ENCODE measurements at regions not wholly inside any gene's neighbourhood (a gene's known extent, or its start where the extent isn't known, plus 50 kb on each side); places are given as distances from the start of the nearest gene placed in this dataset.
"Not testable (repeated sequence)": the region's sequence is repeated elsewhere in the genome, so short reads cannot be mapped to it uniquely, and the experiment has no call there.

- no peak for TF ChIP-seq CTCF (IDR thresholded peaks at IDR 0.05; ENCODE audit: insufficient read depth, low read depth, low read length)
- H3K4me3 ChIP-seq (ENCODE audit: low read depth, low read length) = no peak overlapping the region
- no peak for DNase-seq (ENCODE audit: low read depth)
- POLR2A ChIA-PET = no interaction called here
- H3K27me3 ChIP-seq (ENCODE audit: control insufficient read depth, insufficient read depth, low read length) = no peaks in the 10 kb centered on the region
- no peaks in the 10 kb centered on the region for H3K36me3 ChIP-seq (ENCODE audit: control insufficient read depth, insufficient read depth, low read length)
- CTCF ChIA-PET = no interaction called here
Observed at GRCh38 chr1:239107676-239108075, 278.7 kb upstream of the CHRM3 start.

DNA sequence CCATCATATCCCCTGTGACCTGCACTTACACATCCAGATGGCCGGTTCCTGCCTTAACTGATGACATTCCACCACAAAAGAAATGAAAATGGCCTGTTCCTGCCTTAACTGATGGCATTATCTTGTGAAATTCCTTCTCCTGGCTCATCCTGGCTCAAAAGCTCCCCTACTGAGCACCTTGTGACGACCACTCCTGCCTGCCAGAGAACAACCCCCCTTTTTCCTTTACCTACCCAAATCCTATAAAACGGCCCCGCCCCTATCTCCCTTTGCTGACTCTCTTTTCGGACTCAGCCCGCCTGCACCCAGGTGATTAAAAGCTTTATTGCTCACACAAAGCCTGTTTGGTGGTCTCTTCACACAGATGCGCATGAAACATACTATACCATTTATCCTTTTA is 279.7 kb upstream of the CHRM3 start:
- CTCF ChIA-PET; H3K36me3 ChIP-seq (ENCODE audit: control insufficient read depth, insufficient read depth, low read length); POLR2A ChIA-PET; DNase-seq (ENCODE audit: low read depth); H3K4me3 ChIP-seq (ENCODE audit: low read depth, low read length); H3K27me3 ChIP-seq (ENCODE audit: control insufficient read depth, insufficient read depth, low read length): not testable (repeated sequence)

DNA sequence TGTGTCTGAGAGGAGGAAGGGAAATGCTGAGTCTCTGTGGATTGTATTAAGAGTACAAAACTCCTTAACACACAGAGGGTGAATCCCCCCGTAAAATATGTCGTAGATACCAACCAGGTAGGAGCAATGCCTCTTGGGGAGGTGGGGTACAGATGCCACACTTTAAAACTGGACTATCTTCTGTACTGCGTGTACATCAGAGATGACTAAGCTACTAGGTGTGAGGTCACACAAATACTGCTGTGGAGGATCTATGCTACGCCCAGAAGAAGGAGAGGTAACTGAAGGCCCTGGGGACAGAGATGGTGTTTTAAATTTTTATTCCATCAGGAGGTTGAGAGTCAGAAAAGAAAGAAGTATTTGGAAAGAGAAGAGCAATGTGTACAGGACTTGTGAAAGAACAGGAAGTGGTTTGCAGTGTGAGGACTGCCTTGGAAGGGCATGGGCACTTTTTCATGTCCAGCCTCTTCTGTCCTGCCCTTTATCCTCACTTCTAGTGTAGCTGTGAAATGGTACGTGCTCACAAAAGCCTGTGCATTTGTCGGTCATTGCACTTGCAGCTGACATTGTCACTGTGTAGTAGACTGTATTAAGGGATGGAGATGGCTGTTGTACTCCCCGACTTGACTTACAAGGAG is 287.8 kb upstream of the CHRM3 start:
- POLR2A ChIA-PET = no interaction called here
- Histone ChIP-seq H3K27me3 (ENCODE audit: control insufficient read depth, insufficient read depth, low read length) (no peaks in the 10 kb centered on the region), H3K36me3 (ENCODE audit: control insufficient read depth, insufficient read depth, low read length) (no peaks in the 10 kb centered on the region), H3K4me3 (ENCODE audit: low read depth, low read length) (no peak overlapping the region)
- no peak for DNase-seq (ENCODE audit: low read depth)
- CTCF ChIA-PET = no interaction called here
- no peak for TF ChIP-seq CTCF (IDR thresholded peaks at IDR 0.05; ENCODE audit: insufficient read depth, low read depth, low read length)

- Histone ChIP-seq H3K36me3 (ENCODE audit: control insufficient read depth, insufficient read depth, low read length) (no peaks in the 10 kb centered on the region), H3K4me3 (ENCODE audit: low read depth, low read length) (no peak overlapping the region), H3K27me3 (ENCODE audit: control insufficient read depth, insufficient read depth, low read length) (no peaks in the 10 kb centered on the region)
- CTCF ChIA-PET = no interaction called here
- TF ChIP-seq CTCF (IDR thresholded peaks at IDR 0.05; ENCODE audit: insufficient read depth, low read depth, low read length) = no peak
- no peak for DNase-seq (ENCODE audit: low read depth)
- POLR2A ChIA-PET = no interaction called here
Observed at GRCh38 chr1:239091537-239091936, 294.8 kb upstream of the CHRM3 start.

- ChIA-PET POLR2A (no interaction called here), CTCF (no interaction called here)
- TF ChIP-seq CTCF (IDR thresholded peaks at IDR 0.05; ENCODE audit: insufficient read depth, low read depth, low read length) = no peak
- H3K27me3 ChIP-seq (ENCODE audit: control insufficient read depth, insufficient read depth, low read length) = no peaks in the 10 kb centered on the region
- H3K4me3 ChIP-seq (ENCODE audit: low read depth, low read length) = no peak overlapping the region
- H3K36me3 ChIP-seq (ENCODE audit: control insufficient read depth, insufficient read depth, low read length) = no peaks in the 10 kb centered on the region
- no peak for DNase-seq (ENCODE audit: low read depth)
Observed at GRCh38 chr1:239084459-239085080, 301.8 kb upstream of the CHRM3 start.

GRCh38 chr1:239081947-239082346 is 304.4 kb upstream of the CHRM3 start:
- H3K4me3 ChIP-seq (ENCODE audit: low read depth, low read length); POLR2A ChIA-PET; DNase-seq (ENCODE audit: low read depth); CTCF ChIA-PET; H3K36me3 ChIP-seq (ENCODE audit: control insufficient read depth, insufficient read depth, low read length); H3K27me3 ChIP-seq (ENCODE audit: control insufficient read depth, insufficient read depth, low read length): not testable (repeated sequence)

Measured in BJ (cell line).